ENCODE measurements at regions not wholly inside any gene's neighbourhood (a gene's known extent, or its start where the extent isn't known, plus 50 kb on each side); places are given as distances from the start of the nearest gene placed in this dataset.

GRCh38 chr10:108975459-108976058, 947.8 kb downstream of the XPNPEP1 start:
- Histone ChIP-seq H3K4me1 (ENCODE audit: insufficient read depth) (no peaks in the 10 kb centered on the region), H3K27me3 (no peaks in the 10 kb centered on the region), H3K27ac (no peak overlapping the region), H3K4me3 (no peak overlapping the region), H3K36me3 (no peaks in the 10 kb centered on the region), H3K9me3 (no peaks in the 10 kb centered on the region)
- WGBS, 3 donors: 41 to 46% (median 43%) methylated on average over 3 of the region's 3 CpGs
- TF ChIP-seq CTCF (IDR thresholded peaks at IDR 0.05) (no peak), EP300 (IDR thresholded peaks at IDR 0.05) (no peak), POLR2A (IDR thresholded peaks at IDR 0.05) (no peak)
- no peak for DNase-seq
- intact Hi-C loops (cut with DNase I): no loop called here

- no peak for DNase-seq
- WGBS, 3 donors: 40 to 61% (median 51%) methylated on average over 1 of the region's 1 CpG
- no peaks in the 10 kb centered on the region for H3K27me3 ChIP-seq
Observed at GRCh38 chr10:108970016-108970415, 953.3 kb downstream of the XPNPEP1 start.

GRCh38 chr10:108966411-108966810, 956.9 kb downstream of the XPNPEP1 start:
- H3K4me3 ChIP-seq: no peak overlapping the region

More at GRCh38 chr10:108970016-108970415, 953.3 kb downstream of the XPNPEP1 start:
- no peak overlapping the region for H3K4me3 ChIP-seq
- no peaks in the 10 kb centered on the region for H3K4me1 ChIP-seq (ENCODE audit: insufficient read depth)
- no peaks in the 10 kb centered on the region for H3K9me3 ChIP-seq
- TF ChIP-seq EP300 (IDR thresholded peaks at IDR 0.05): no peak
- no peak for TF ChIP-seq CTCF (IDR thresholded peaks at IDR 0.05)
- no peak for TF ChIP-seq POLR2A (IDR thresholded peaks at IDR 0.05)
- no peaks in the 10 kb centered on the region for H3K36me3 ChIP-seq
- no peak overlapping the region for H3K27ac ChIP-seq
- intact Hi-C loops (cut with DNase I): no loop called here

GRCh38 chr10:108966005-108966404, 957.3 kb downstream of the XPNPEP1 start:
- H3K27me3 ChIP-seq: no peaks in the 10 kb centered on the region
- no peaks in the 10 kb centered on the region for H3K9me3 ChIP-seq
- no peak overlapping the region for H3K4me3 ChIP-seq
- H3K36me3 ChIP-seq: no peaks in the 10 kb centered on the region
- no peaks in the 10 kb centered on the region for H3K4me1 ChIP-seq (ENCODE audit: insufficient read depth)
- no peak for DNase-seq
- TF ChIP-seq EP300 (IDR thresholded peaks at IDR 0.05): no peak
- TF ChIP-seq POLR2A (IDR thresholded peaks at IDR 0.05): no peak
- no peak for TF ChIP-seq CTCF (IDR thresholded peaks at IDR 0.05)
- intact Hi-C loops (cut with DNase I): no loop called here
- H3K27ac ChIP-seq: no peak overlapping the region

More at GRCh38 chr10:108966411-108966810, 956.9 kb downstream of the XPNPEP1 start:
- H3K36me3 ChIP-seq: no peaks in the 10 kb centered on the region
- no peak for TF ChIP-seq CTCF (IDR thresholded peaks at IDR 0.05)
- no peak for TF ChIP-seq POLR2A (IDR thresholded peaks at IDR 0.05)
- H3K4me1 ChIP-seq (ENCODE audit: insufficient read depth): no peaks in the 10 kb centered on the region
- no peaks in the 10 kb centered on the region for H3K9me3 ChIP-seq
- no peaks in the 10 kb centered on the region for H3K27me3 ChIP-seq
- no peak overlapping the region for H3K27ac ChIP-seq
- DNase-seq: no peak
- intact Hi-C loops (cut with DNase I): no loop called here
- 83 to 98% (median 85%) methylated on average over 1 of the region's 1 CpG for WGBS, 3 donors

Measured in ovary (tissue), 7 donors.